ENCODE measurements at regions not wholly inside any gene's neighbourhood (a gene's known extent, or its start where the extent isn't known, plus 50 kb on each side); places are given as distances from the start of the nearest gene placed in this dataset.

GRCh38 chr6:66245231-66245630 is 538.2 kb upstream of the EYS start:
- no peak for ATAC-seq
- WGBS, 2 donors = 50 to 70% methylated on average over 1 of the region's 1 CpG
- no peak for TF ChIP-seq CTCF (IDR thresholded peaks at IDR 0.05)
- H3K27me3 ChIP-seq = no peaks in the 10 kb centered on the region
- intact Hi-C loops (cut with DNase I) = no loop called here
- H3K4me3 ChIP-seq = no peak overlapping the region
- no peak overlapping the region for H3K27ac ChIP-seq
- H3K36me3 ChIP-seq = no peaks in the 10 kb centered on the region
- FAIRE-seq = no peak
- DNase-seq = no peak
- H3K9me3 ChIP-seq = no peaks in the 10 kb centered on the region
- no peaks in the 10 kb centered on the region for H3K4me1 ChIP-seq

GRCh38 chr6:66238851-66239250 is 531.8 kb upstream of the EYS start:
- Histone ChIP-seq H3K4me3 (no peak overlapping the region), H3K36me3 (no peaks in the 10 kb centered on the region), H3K27ac (no peak overlapping the region), H3K9me3 (no peaks in the 10 kb centered on the region), H3K27me3 (no peaks in the 10 kb centered on the region), H3K4me1 (no peaks in the 10 kb centered on the region)
- ATAC-seq = no peak
- intact Hi-C loops (cut with DNase I) = no loop called here
- DNase-seq = no peak
- WGBS, 2 donors = 40 to 51% methylated on average over 2 of the region's 2 CpGs
- TF ChIP-seq CTCF (IDR thresholded peaks at IDR 0.05) = no peak
- FAIRE-seq = no peak

- intact Hi-C loops (cut with DNase I) = no loop called here
- no peaks in the 10 kb centered on the region for H3K36me3 ChIP-seq
- 21 to 33% methylated on average over 2 of the region's 2 CpGs for WGBS, 2 donors
- no peak for FAIRE-seq
- H3K4me3 ChIP-seq = no peak overlapping the region
- no peak for DNase-seq
- H3K9me3 ChIP-seq = no peaks in the 10 kb centered on the region
- no peak for TF ChIP-seq CTCF (IDR thresholded peaks at IDR 0.05)
- H3K27ac ChIP-seq = no peak overlapping the region
- no peaks in the 10 kb centered on the region for H3K27me3 ChIP-seq
- no peaks in the 10 kb centered on the region for H3K4me1 ChIP-seq
- no peak for ATAC-seq
These were observed 525.9 kb upstream of the EYS start for GRCh38 chr6:66232890-66233289.

- TF ChIP-seq CTCF (IDR thresholded peaks at IDR 0.05) = no peak
- Histone ChIP-seq H3K4me3 (no peak overlapping the region), H3K4me1 (no peaks in the 10 kb centered on the region), H3K27ac (no peak overlapping the region), H3K27me3 (no peaks in the 10 kb centered on the region), H3K9me3 (no peaks in the 10 kb centered on the region), H3K36me3 (no peaks in the 10 kb centered on the region)
- intact Hi-C loops (cut with DNase I) = no loop called here
- FAIRE-seq (no peak), ATAC-seq (no peak), DNase-seq (no peak)
- WGBS, 2 donors = 59 to 67% methylated on average over 3 of the region's 3 CpGs
These were observed 523.6 kb upstream of the EYS start for GRCh38 chr6:66230591-66230990.

GRCh38 chr6:66226109-66226508 is 519.1 kb upstream of the EYS start:
- no peaks in the 10 kb centered on the region for H3K9me3 ChIP-seq
- intact Hi-C loops (cut with DNase I) = no loop called here
- no peaks in the 10 kb centered on the region for H3K36me3 ChIP-seq
- no peak overlapping the region for H3K27ac ChIP-seq
- ATAC-seq (no peak), FAIRE-seq (no peak), DNase-seq (no peak)
- no peaks in the 10 kb centered on the region for H3K4me1 ChIP-seq
- no peak overlapping the region for H3K4me3 ChIP-seq
- no peaks in the 10 kb centered on the region for H3K27me3 ChIP-seq
- TF ChIP-seq CTCF (IDR thresholded peaks at IDR 0.05) = no peak
- WGBS, 2 donors = 34 to 37% methylated on average over 2 of the region's 2 CpGs

All from pancreas (tissue), 10 donors.